ENCODE measurements at regions not wholly inside any gene's neighbourhood (a gene's known extent, or its start where the extent isn't known, plus 50 kb on each side); places are given as distances from the start of the nearest gene placed in this dataset.

GRCh38 chr6:126267626-126268025, 72.3 kb upstream of the CENPW start:
- TF ChIP-seq GABPB1 (CRISPR knock-in tag; IDR thresholded peaks at IDR 0.05) (no peak), POLR2A (conservative IDR thresholded peaks at IDR 0.05) (no peak), BCLAF1 (IDR thresholded peaks at IDR 0.05; ENCODE audit: borderline replicate concordance in 1 of 2, control insufficient read depth in 1 of 2, low read depth in 2 of 2, low read length in 1 of 2) (no peak), POLR2AphosphoS5 (IDR thresholded peaks at IDR 0.05; ENCODE audit: control insufficient read depth, insufficient read depth, low read depth, low read length) (no peak), CHD2 (IDR thresholded peaks at IDR 0.05; ENCODE audit: low read depth, low read length) (no peak)
